ENCODE measurements at regions not wholly inside any gene's neighbourhood (a gene's known extent, or its start where the extent isn't known, plus 50 kb on each side); places are given as distances from the start of the nearest gene placed in this dataset.

- TF ChIP-seq SPI1 (IDR thresholded peaks at IDR 0.05; ENCODE audit: borderline replicate concordance, insufficient read depth, low read depth, low read length), result peak; percentile 70; the same call in 1 of the 2 replicates
- no peak for TF ChIP-seq RB1 (IDR thresholded peaks at IDR 0.05; ENCODE audit: borderline replicate concordance)
- TF ChIP-seq MXI1 (IDR thresholded peaks at IDR 0.05; ENCODE audit: low read depth, low read length), result no peak
- TF ChIP-seq, protein P1, sequence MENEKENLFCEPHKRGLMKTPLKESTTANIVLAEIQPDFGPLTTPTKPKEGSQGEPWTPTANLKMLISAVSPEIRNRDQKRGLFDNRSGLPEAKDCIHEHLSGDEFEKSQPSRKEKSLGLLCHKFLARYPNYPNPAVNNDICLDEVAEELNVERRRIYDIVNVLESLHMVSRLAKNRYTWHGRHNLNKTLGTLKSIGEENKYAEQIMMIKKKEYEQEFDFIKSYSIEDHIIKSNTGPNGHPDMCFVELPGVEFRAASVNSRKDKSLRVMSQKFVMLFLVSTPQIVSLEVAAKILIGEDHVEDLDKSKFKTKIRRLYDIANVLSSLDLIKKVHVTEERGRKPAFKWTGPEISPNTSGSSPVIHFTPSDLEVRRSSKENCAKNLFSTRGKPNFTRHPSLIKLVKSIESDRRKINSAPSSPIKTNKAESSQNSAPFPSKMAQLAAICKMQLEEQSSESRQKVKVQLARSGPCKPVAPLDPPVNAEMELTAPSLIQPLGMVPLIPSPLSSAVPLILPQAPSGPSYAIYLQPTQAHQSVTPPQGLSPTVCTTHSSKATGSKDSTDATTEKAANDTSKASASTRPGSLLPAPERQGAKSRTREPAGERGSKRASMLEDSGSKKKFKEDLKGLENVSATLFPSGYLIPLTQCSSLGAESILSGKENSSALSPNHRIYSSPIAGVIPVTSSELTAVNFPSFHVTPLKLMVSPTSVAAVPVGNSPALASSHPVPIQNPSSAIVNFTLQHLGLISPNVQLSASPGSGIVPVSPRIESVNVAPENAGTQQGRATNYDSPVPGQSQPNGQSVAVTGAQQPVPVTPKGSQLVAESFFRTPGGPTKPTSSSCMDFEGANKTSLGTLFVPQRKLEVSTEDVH (IDR thresholded peaks at IDR 0.05; ENCODE audit: low read depth, partially characterized antibody), result no peak
- TF ChIP-seq EED (IDR thresholded peaks at IDR 0.05; ENCODE audit: low read depth), result no peak
- TF ChIP-seq ESRRA (IDR thresholded peaks at IDR 0.05; ENCODE audit: low read length), result no peak
- TF ChIP-seq CHD2 (IDR thresholded peaks at IDR 0.05; ENCODE audit: borderline replicate concordance, low read depth, low read length), result no peak
- TF ChIP-seq PKNOX1 (IDR thresholded peaks at IDR 0.05), result peak; percentile 72
- no peak for TF ChIP-seq BMI1 (IDR thresholded peaks at IDR 0.05; ENCODE audit: borderline replicate concordance)
- TF ChIP-seq MYC (IDR thresholded peaks at IDR 0.05; ENCODE audit: insufficient read depth, insufficient read length, insufficient replicate concordance, low read length, severe bottlenecking), result no peak
Observed at GRCh38 chr6:16840725-16841124, 79.5 kb upstream of the ATXN1 start (continued).
